Endothelial cell of umbilical vein (primary cell): ENCODE measurements at regions not wholly inside any gene's neighbourhood (a gene's known extent, or its start where the extent isn't known, plus 50 kb on each side); places are given as distances from the start of the nearest gene placed in this dataset.
"Not testable (repeated sequence)": the region's sequence is repeated elsewhere in the genome, so short reads cannot be mapped to it uniquely, and the experiment has no call there.

ENCODE experiments used
- CTCF ChIP-seq, 2 donors: IDR thresholded peaks; 1 replicate in 1 of 2; 2 replicates in 1 of 2; pipeline ENCODE4 v1.5.1; 2011; ENCODE audit warnings: low read length in 2 of 2, mild to moderate bottlenecking in 2 of 2, moderate library complexity in 2 of 2, control low read depth in 1 of 2, inconsistent platforms in 1 of 2, low read depth in 1 of 2; ENCODE audit not compliant: insufficient read depth in 1 of 2; ENCODE audit errors: extremely low read depth in 1 of 2
- EZH2 ChIP-seq: IDR thresholded peaks from 2 replicates; pipeline ENCODE4 v1.6.1; 2012; ENCODE audit warnings: borderline replicate concordance, low read depth, mild to moderate bottlenecking, moderate library complexity, low read length, inconsistent platforms; ENCODE audit not compliant: severe bottlenecking
- JUN ChIP-seq: IDR thresholded peaks from 2 replicates; pipeline ENCODE4 v1.6.1; 2011; ENCODE audit warnings: borderline replicate concordance, low read depth; ENCODE audit not compliant: insufficient read length, insufficient read depth
- MAX ChIP-seq: IDR thresholded peaks from 2 replicates; pipeline ENCODE4 v1.6.1; 2011; ENCODE audit not compliant: insufficient read depth, insufficient read length
- POLR2A ChIP-seq: IDR thresholded peaks from 2 replicates; pipeline ENCODE4 v1.6.1; 2012; ENCODE audit warnings: low read depth, mild to moderate bottlenecking, control low read depth, low read length
- POLR2AphosphoS5 ChIP-seq: IDR thresholded peaks from 2 replicates; pipeline ENCODE4 v1.6.1; 2012; ENCODE audit warnings: low read depth, mild to moderate bottlenecking, control low read depth, low read length, moderate library complexity; ENCODE audit not compliant: insufficient read depth

- TF ChIP-seq CTCF (IDR thresholded peaks at IDR 0.05; ENCODE audit: extremely low read depth in 1 of 2, insufficient read depth in 1 of 2, low read depth in 1 of 2, low read length in 2 of 2); POLR2AphosphoS5; POLR2A; JUN; EZH2; MAX: not testable (repeated sequence)
These were observed 230.7 kb downstream of the NPIPA7 start for GRCh38 chr16:16609627-16610026.
